IMR-90 (cell line): ENCODE measurements at regions not wholly inside any gene's neighbourhood (a gene's known extent, or its start where the extent isn't known, plus 50 kb on each side); places are given as distances from the start of the nearest gene placed in this dataset.

ENCODE experiments used
- ATAC-seq: fragments of 200-7000 bp; cut with Tn5 transposase; 2 replicates; pipeline ENCODE4 v1.9.1; 2020; ENCODE audit warnings: low read depth, mild to moderate bottlenecking, moderate library complexity
- BruUV-seq: library from RNA; stranded (reverse); fragments of 400-500 nt; replicated peaks from 2 replicates; lab custom pipeline; 2021; lab: Mats Ljungman, UMichigan
- CTCF ChIA-PET: fragments of 300-600 bp; formaldehyde crosslinking; extraction: SDS; loops from one replicate; lab custom pipeline; 2021; ENCODE audit warnings: antibody characterized with exemption; lab: Yijun Ruan, JAX
- POLR2A ChIA-PET: fragments of 300-600 bp; sonication (Branson Sonifier 250); formaldehyde crosslinking; loops from one replicate; lab custom pipeline; 2022; ENCODE audit warnings: antibody characterized with exemption; ENCODE audit not compliant: unreplicated experiment; lab: Charles Lee
- DNase-seq: peaks from one replicate; pipeline ENCODE4 v3.0.0; 2013
- H2AFZ ChIP-seq: replicated peaks from 2 replicates; pipeline ENCODE3; 2013; ENCODE audit warnings: low read length, mild to moderate bottlenecking; ENCODE audit not compliant: poor library complexity
- H2AK5ac ChIP-seq: 2 replicates; pipeline ENCODE4 v1.6.1; 2013; ENCODE audit warnings: low read depth, low read length, inconsistent platforms
- H2AK9ac ChIP-seq: replicated peaks from 2 replicates; pipeline ENCODE3; 2013; ENCODE audit warnings: mild to moderate bottlenecking, low read depth, low read length, moderate library complexity; ENCODE audit not compliant: poor library complexity
- H2BK120ac ChIP-seq: 2 replicates; pipeline ENCODE4 v1.6.1; 2013; ENCODE audit warnings: low read depth, low read length, inconsistent platforms
- H2BK15ac ChIP-seq: 3 replicates; pipeline ENCODE4 v1.6.1; 2013; ENCODE audit warnings: low read depth, low read length, inconsistent platforms
- H2BK20ac ChIP-seq: 2 replicates; pipeline ENCODE4 v1.6.1; 2013; ENCODE audit warnings: low read depth, mild to moderate bottlenecking, inconsistent platforms, low read length, moderate library complexity
- H2BK5ac ChIP-seq: 2 replicates; pipeline ENCODE4 v1.6.1; 2013; ENCODE audit warnings: mild to moderate bottlenecking, low read depth, low read length, inconsistent platforms; ENCODE audit not compliant: poor library complexity, severe bottlenecking
- H3K14ac ChIP-seq: replicated peaks from 2 replicates; pipeline ENCODE4 v1.6.1; 2013; ENCODE audit warnings: low read depth, low read length, inconsistent platforms
- H3K18ac ChIP-seq: 2 replicates; pipeline ENCODE4 v1.6.1; 2013; ENCODE audit warnings: low read depth, low read length, control low read depth
- H3K23ac ChIP-seq: 2 replicates; pipeline ENCODE4 v1.6.1; 2013; ENCODE audit warnings: low read depth, low read length, inconsistent platforms
- H3K27ac ChIP-seq: 2 replicates; pipeline ENCODE4 v1.5.1; 2013; ENCODE audit warnings: mild to moderate bottlenecking, control low read depth, low read length; ENCODE audit not compliant: insufficient read depth
- H3K27me3 ChIP-seq: 2 replicates; pipeline ENCODE4 v1.6.1; 2013; ENCODE audit warnings: low read length; ENCODE audit not compliant: control insufficient read depth, insufficient read depth
- H3K36me3 ChIP-seq: 2 replicates; pipeline ENCODE4 v1.6.1; 2013; ENCODE audit warnings: low read length, mixed read lengths; ENCODE audit not compliant: control insufficient read depth, insufficient read depth
- H3K4ac ChIP-seq: 2 replicates; pipeline ENCODE4 v1.6.1; 2013; ENCODE audit warnings: low read depth, low read length, inconsistent platforms
- H3K4me1 ChIP-seq: 2 replicates; pipeline ENCODE4 v1.6.1; 2013; ENCODE audit warnings: low read length, mixed read lengths; ENCODE audit not compliant: control insufficient read depth, insufficient read depth
- H3K4me2 ChIP-seq: 2 replicates; pipeline ENCODE4 v1.6.1; 2013; ENCODE audit warnings: low read depth, mild to moderate bottlenecking, control low read depth, low read length, moderate library complexity
- H3K4me3 ChIP-seq: 2 replicates; pipeline ENCODE4 v1.5.1; 2013; ENCODE audit warnings: low read depth, mild to moderate bottlenecking, control low read depth, low read length, moderate library complexity; ENCODE audit not compliant: insufficient read depth
- H3K56ac ChIP-seq: 2 replicates; pipeline ENCODE4 v1.6.1; 2013; ENCODE audit warnings: low read length, inconsistent platforms; ENCODE audit not compliant: insufficient read depth; ENCODE audit errors: extremely low read depth
- H3K79me1 ChIP-seq, 2 experiments: 2 replicates each; pipeline ENCODE4 v1.6.1; 2013; ENCODE audit warnings: low read length in 2 of 2, inconsistent platforms in 1 of 2, low read depth in 1 of 2
- H3K9ac ChIP-seq: 2 replicates; pipeline ENCODE4 v1.6.1; 2013; ENCODE audit warnings: low read depth, low read length, control low read depth
- H3K9me1 ChIP-seq: 2 replicates; pipeline ENCODE4 v1.6.1; 2013; ENCODE audit warnings: low read length, inconsistent platforms; ENCODE audit not compliant: insufficient read depth
- H3K9me3 ChIP-seq: 2 replicates; pipeline ENCODE4 v1.6.1; 2013; ENCODE audit warnings: low read length; ENCODE audit not compliant: control insufficient read depth, insufficient read depth
- H4K20me1 ChIP-seq: 2 replicates; pipeline ENCODE4 v1.6.1; 2013; ENCODE audit warnings: low read length, inconsistent platforms; ENCODE audit not compliant: insufficient read depth
- H4K5ac ChIP-seq: 2 replicates; pipeline ENCODE4 v1.6.1; 2013; ENCODE audit warnings: mild to moderate bottlenecking, low read depth, low read length, control low read depth
- H4K8ac ChIP-seq, 2 experiments: 2 replicates each; pipeline ENCODE4 v1.6.1; 2013; ENCODE audit warnings: low read depth in 2 of 2, low read length in 2 of 2, control low read depth in 1 of 2, inconsistent platforms in 1 of 2
- H4K91ac ChIP-seq: 2 replicates; pipeline ENCODE4 v1.6.1; 2013; ENCODE audit warnings: low read depth, low read length, inconsistent platforms; ENCODE audit not compliant: insufficient read depth
- FOS ChIP-seq: fragments of 150-350 bp; IDR thresholded peaks from 2 replicates; pipeline ENCODE4 v1.6.1; 2016; ENCODE audit warnings: low read depth, low read length
- MAZ ChIP-seq: IDR thresholded peaks from 2 replicates; pipeline ENCODE4 v1.6.1; 2012; ENCODE audit warnings: low read depth, mild to moderate bottlenecking, low read length, improper control_type of control experiment, moderate library complexity, borderline replicate concordance
- MXI1 ChIP-seq: IDR thresholded peaks from 2 replicates; pipeline ENCODE4 v1.6.1; 2012; ENCODE audit warnings: low read depth, mild to moderate bottlenecking, low read length, moderate library complexity, borderline replicate concordance
- NFE2L2 ChIP-seq: fragments of 150-350 bp; IDR thresholded peaks from 2 replicates; pipeline ENCODE4 v1.6.1; 2016; ENCODE audit warnings: low read depth, mild to moderate bottlenecking, low read length
- POLR2A ChIP-seq: IDR thresholded peaks from 2 replicates; pipeline ENCODE4 v1.6.1; 2012; ENCODE audit warnings: mild to moderate bottlenecking, low read depth, low read length
- RAD21 ChIP-seq: IDR thresholded peaks from 2 replicates; pipeline ENCODE4 v1.6.1; 2012; ENCODE audit warnings: low read length, improper control_type of control experiment
- WGBS, 2 experiments: methylation state at CpG; one replicate each; pipeline versions ENCODE4 v1.1.5 to v1.1.7; 2013; ENCODE audit warnings: missing lambda C conversion rate in 2 of 2; ENCODE audit not compliant: insufficient read length in 1 of 2; ENCODE audit errors: extremely low coverage in 2 of 2; 5-methylcytosine and 5-hydroxymethylcytosine counted together
- dilution Hi-C: fragments of 300-500 bp; cut with HindIII; formaldehyde crosslinking; loops from one replicate; pipeline ENCODE4 v1.14.3; 2018; ENCODE audit warnings: low sequenced_read_pairs; ENCODE audit not compliant: unreplicated experiment
- in situ Hi-C: fragments of 300-500 bp; cut with MboI; formaldehyde crosslinking; loops from 3 replicates; pipeline ENCODE4 v1.14.3; 2019; ENCODE audit warnings: low sequenced_read_pairs, inconsistent platforms, mixed read lengths
- intact Hi-C: fragments of 100-400 bp; cut with micrococcal nuclease; formaldehyde crosslinking; loops from 2 replicates; pipeline ENCODE4 v1.10.0; 2022

DNA sequence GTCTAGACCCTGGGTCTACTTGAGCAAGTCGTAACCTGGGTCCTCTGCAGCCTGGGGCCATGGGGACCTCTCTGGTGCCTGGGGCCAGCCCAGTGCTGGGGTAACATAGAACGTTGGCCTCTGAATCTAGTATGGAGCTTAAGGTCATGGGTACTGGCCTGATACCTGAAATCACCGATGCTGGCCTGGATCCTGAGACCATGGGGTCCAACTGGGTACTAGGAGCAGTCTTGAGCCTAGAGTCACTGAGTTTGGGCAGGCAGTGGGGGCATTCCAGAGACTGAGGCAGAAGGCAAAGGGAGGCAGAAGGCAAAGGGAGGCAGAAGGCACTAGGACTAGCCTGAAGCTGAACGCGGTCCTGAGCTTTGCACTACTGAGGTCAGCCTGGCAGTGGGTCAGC lies 1121.1 kb upstream of the PRR20A start:
- no peak overlapping the region for H2BK20ac ChIP-seq
- H3K9me3 ChIP-seq: peaks cover 10% of the 10 kb centered on the region
- dilution Hi-C loops (no loop called here), in situ Hi-C loops (no loop called here), intact Hi-C loops (no loop called here)
- no peaks in the 10 kb centered on the region for H3K4me1 ChIP-seq
- H2AK5ac ChIP-seq: no peak overlapping the region
- H3K56ac ChIP-seq: no peak overlapping the region
- H4K5ac ChIP-seq: no peak overlapping the region
- no peak overlapping the region for H3K14ac ChIP-seq
- no peak overlapping the region for H4K8ac ChIP-seq
- H3K4ac ChIP-seq: no peak overlapping the region
- H2AFZ ChIP-seq: no peak overlapping the region
- no peaks in the 10 kb centered on the region for H4K20me1 ChIP-seq
- no peak for DNase-seq
- TF ChIP-seq RAD21 (no peak), MAZ (no peak), NFE2L2 (no peak), FOS (no peak), MXI1 (no peak), POLR2A (no peak)
- no peak for ATAC-seq
- H3K23ac ChIP-seq: no peak overlapping the region
- no peak overlapping the region for H3K4me3 ChIP-seq
- no peaks in the 10 kb centered on the region for H3K9me1 ChIP-seq
- no peak overlapping the region for H2AK9ac ChIP-seq
- no peaks in the 10 kb centered on the region for H3K79me1 ChIP-seq
- WGBS, 2 experiments: 49% methylated on average over 3 of the region's 5 CpGs; no CpG with 5 or more reads in 1 of the 2 experiments
- ChIA-PET POLR2A (no interaction called here), CTCF (no interaction called here)
- no peaks in the 10 kb centered on the region for H3K36me3 ChIP-seq
- no peaks in the 10 kb centered on the region for H3K27me3 ChIP-seq
- H2BK15ac ChIP-seq: no peak overlapping the region
- no TSS peak for BruUV-seq
- H3K4me2 ChIP-seq: no peak overlapping the region
- H2BK5ac ChIP-seq: no peak overlapping the region
- no peak overlapping the region for H3K27ac ChIP-seq
- no peak overlapping the region for H2BK120ac ChIP-seq
- no peak overlapping the region for H3K9ac ChIP-seq
- H3K18ac ChIP-seq: no peak overlapping the region
- no peak overlapping the region for H4K91ac ChIP-seq
